SK-N-SH treated with all-trans-retinoic acid at 6 μM for 48 hours (cell line): ENCODE measurements at regions not wholly inside any gene's neighbourhood (a gene's known extent, or its start where the extent isn't known, plus 50 kb on each side); places are given as distances from the start of the nearest gene placed in this dataset.
A peak's percentile ranks its signal among the peaks of the same experiment; 100 is the strongest.

Experiments
- ATAC-seq: fragments of 200-7000 bp; cut with Tn5 transposase; 3 replicates; pipeline ENCODE4 v1.9.1; 2020; ENCODE audit warnings: mild to moderate bottlenecking, moderate library complexity
- ARNTL ChIP-seq: fragments of 450-650 bp; formaldehyde crosslinking; IDR thresholded peaks from 2 replicates; pipeline ENCODE4 v1.5.0; 2020; ENCODE audit warnings: low read depth, mild to moderate bottlenecking, moderate library complexity, borderline replicate concordance
- BACH2 ChIP-seq: fragments of 250-450 bp; sonication (Bioruptor Pico); IDR thresholded peaks from 2 replicates; pipeline ENCODE4 v1.9.0; 2021; ENCODE audit warnings: mild to moderate bottlenecking, borderline replicate concordance
- CSDC2 ChIP-seq: fragments of 250-450 bp; sonication (Bioruptor Pico); IDR thresholded peaks from 2 replicates; pipeline ENCODE4 v1.5.0; 2020; ENCODE audit warnings: mild to moderate bottlenecking, moderate library complexity
- ESRRG ChIP-seq: fragments of 250-450 bp; sonication (Bioruptor Pico); IDR thresholded peaks from 2 replicates; pipeline ENCODE4 v1.6.1; 2021; ENCODE audit warnings: mild to moderate bottlenecking
- ISL1 ChIP-seq: fragments of 250-450 bp; sonication (Bioruptor Pico); IDR thresholded peaks from 2 replicates; pipeline ENCODE4 v2.1.2; 2022; ENCODE audit warnings: mild to moderate bottlenecking, moderate library complexity
- POU6F1 ChIP-seq: fragments of 250-450 bp; sonication (Bioruptor Pico); IDR thresholded peaks from 2 replicates; pipeline ENCODE4 v1.8.0; 2021; ENCODE audit warnings: low read depth, mild to moderate bottlenecking, moderate library complexity, borderline replicate concordance
- PPARA ChIP-seq: fragments of 250-450 bp; sonication (Bioruptor Pico); IDR thresholded peaks from 2 replicates; pipeline ENCODE4 v1.5.0; 2020; ENCODE audit warnings: mild to moderate bottlenecking, borderline replicate concordance
- RARB ChIP-seq: fragments of 250-450 bp; sonication (Bioruptor Pico); IDR thresholded peaks from 2 replicates; pipeline ENCODE4 v1.8.0; 2021; ENCODE audit warnings: mild to moderate bottlenecking, moderate library complexity
- SNAI2 ChIP-seq: fragments of 250-450 bp; sonication (Bioruptor Pico); IDR thresholded peaks from 2 replicates; pipeline ENCODE4 v1.5.0; 2020; ENCODE audit warnings: mild to moderate bottlenecking, moderate library complexity
- TCF4 ChIP-seq: fragments of 250-450 bp; sonication (Bioruptor Pico); IDR thresholded peaks from 2 replicates; pipeline ENCODE4 v1.8.0; 2021; ENCODE audit warnings: mild to moderate bottlenecking, moderate library complexity, borderline replicate concordance
- TOX ChIP-seq: fragments of 250-450 bp; sonication (Bioruptor Pico); IDR thresholded peaks from 2 replicates; pipeline ENCODE4 v1.8.0; 2021; ENCODE audit warnings: mild to moderate bottlenecking, moderate library complexity, borderline replicate concordance
- ZC3H10 ChIP-seq: fragments of 250-450 bp; sonication (Bioruptor Pico); IDR thresholded peaks from 2 replicates; pipeline ENCODE4 v1.5.1; 2021; ENCODE audit warnings: mild to moderate bottlenecking, moderate library complexity
- ZFP3 ChIP-seq: fragments of 250-450 bp; sonication (Bioruptor Pico); IDR thresholded peaks from 2 replicates; pipeline ENCODE4 v1.5.0; 2020; ENCODE audit warnings: mild to moderate bottlenecking, moderate library complexity
- ZFP30 ChIP-seq: fragments of 450-650 bp; formaldehyde crosslinking; IDR thresholded peaks from 2 replicates; pipeline ENCODE4 v1.5.0; 2022; ENCODE audit warnings: mild to moderate bottlenecking, moderate library complexity
- ZNF565 ChIP-seq: fragments of 450-650 bp; formaldehyde crosslinking; conservative IDR thresholded peaks from 2 replicates; pipeline ENCODE4 v1.5.0; 2020; ENCODE audit warnings: low read depth, mild to moderate bottlenecking, moderate library complexity
- ZNF70 ChIP-seq: fragments of 450-650 bp; formaldehyde crosslinking; IDR thresholded peaks from 2 replicates; pipeline ENCODE4 v1.5.0; 2020; ENCODE audit warnings: mild to moderate bottlenecking, moderate library complexity
- ZNF8 ChIP-seq: fragments of 450-650 bp; formaldehyde crosslinking; IDR thresholded peaks from 2 replicates; pipeline ENCODE4 v1.5.0; 2020; ENCODE audit warnings: mild to moderate bottlenecking, moderate library complexity
- TF ChIP-seq, protein P1 (sequence below): fragments of 250-450 bp; sonication (Bioruptor Pico); IDR thresholded peaks from 2 replicates; pipeline ENCODE4 v1.5.0; 2020; ENCODE audit warnings: mild to moderate bottlenecking, moderate library complexity
- TF ChIP-seq, protein P2 (sequence below): fragments of 250-450 bp; sonication (Bioruptor Pico); IDR thresholded peaks from 2 replicates; pipeline ENCODE4 v1.5.1; 2021; ENCODE audit warnings: mild to moderate bottlenecking, moderate library complexity
- TF ChIP-seq, protein P3 (sequence below): fragments of 250-450 bp; sonication (Bioruptor Pico); IDR thresholded peaks from 2 replicates; pipeline ENCODE4 v1.8.0; 2020; ENCODE audit warnings: mild to moderate bottlenecking, moderate library complexity, borderline replicate concordance

DNA sequence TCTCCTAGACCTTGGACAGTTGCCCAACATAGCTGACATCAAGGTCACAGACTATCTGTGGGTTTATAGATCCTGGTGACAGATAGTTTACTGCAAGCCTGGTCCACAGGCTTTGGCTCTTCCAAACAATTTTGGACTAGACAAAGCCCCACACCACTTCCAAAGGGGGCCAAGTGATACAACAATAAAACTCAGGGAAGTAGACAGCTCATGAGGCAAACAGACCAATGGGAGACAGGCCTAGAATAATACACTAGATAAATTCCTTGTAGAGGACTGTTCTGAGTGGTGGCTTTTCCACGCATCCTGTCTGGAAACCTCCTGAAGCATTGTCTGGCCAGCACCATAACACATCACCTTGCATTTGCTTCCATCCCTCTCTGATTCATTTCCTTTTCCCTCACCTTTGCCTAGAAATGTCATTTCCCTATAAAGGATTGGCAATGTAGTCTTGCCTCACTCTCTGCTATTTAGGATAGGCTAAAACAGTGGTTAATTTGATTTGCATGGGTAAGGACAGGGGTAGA lies 284.2 kb downstream of the POU4F1 start:
- ATAC-seq: no peak
- TF ChIP-seq ARNTL (CRISPR knock-in tag) (no peak), TCF4 (CRISPR knock-in tag) (no peak), ESRRG (CRISPR knock-in tag) (no peak), ZFP3 (CRISPR knock-in tag) (no peak)
- TF ChIP-seq, protein P1, sequence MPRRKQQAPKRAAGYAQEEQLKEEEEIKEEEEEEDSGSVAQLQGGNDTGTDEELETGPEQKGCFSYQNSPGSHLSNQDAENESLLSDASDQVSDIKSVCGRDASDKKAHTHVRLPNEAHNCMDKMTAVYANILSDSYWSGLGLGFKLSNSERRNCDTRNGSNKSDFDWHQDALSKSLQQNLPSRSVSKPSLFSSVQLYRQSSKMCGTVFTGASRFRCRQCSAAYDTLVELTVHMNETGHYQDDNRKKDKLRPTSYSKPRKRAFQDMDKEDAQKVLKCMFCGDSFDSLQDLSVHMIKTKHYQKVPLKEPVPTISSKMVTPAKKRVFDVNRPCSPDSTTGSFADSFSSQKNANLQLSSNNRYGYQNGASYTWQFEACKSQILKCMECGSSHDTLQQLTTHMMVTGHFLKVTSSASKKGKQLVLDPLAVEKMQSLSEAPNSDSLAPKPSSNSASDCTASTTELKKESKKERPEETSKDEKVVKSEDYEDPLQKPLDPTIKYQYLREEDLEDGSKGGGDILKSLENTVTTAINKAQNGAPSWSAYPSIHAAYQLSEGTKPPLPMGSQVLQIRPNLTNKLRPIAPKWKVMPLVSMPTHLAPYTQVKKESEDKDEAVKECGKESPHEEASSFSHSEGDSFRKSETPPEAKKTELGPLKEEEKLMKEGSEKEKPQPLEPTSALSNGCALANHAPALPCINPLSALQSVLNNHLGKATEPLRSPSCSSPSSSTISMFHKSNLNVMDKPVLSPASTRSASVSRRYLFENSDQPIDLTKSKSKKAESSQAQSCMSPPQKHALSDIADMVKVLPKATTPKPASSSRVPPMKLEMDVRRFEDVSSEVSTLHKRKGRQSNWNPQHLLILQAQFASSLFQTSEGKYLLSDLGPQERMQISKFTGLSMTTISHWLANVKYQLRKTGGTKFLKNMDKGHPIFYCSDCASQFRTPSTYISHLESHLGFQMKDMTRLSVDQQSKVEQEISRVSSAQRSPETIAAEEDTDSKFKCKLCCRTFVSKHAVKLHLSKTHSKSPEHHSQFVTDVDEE: no peak

DNA sequence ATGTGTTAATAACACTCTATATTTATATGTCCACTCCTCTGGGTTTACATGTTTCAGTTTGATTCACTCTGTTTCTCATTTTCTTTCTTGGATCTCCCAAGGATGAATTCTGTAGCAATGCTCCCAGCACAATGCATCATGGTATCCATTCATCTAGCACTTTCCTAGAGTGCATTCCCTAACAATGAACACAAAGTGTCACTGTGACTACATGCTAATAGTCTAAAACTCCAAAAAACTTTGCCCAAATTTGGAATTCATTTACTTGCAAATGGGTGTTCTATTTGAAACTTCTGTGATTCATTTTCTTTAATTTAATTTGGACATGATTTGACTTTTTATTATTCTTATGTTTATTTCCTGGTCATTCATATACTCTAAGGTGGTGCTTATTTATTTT lies 286.3 kb downstream of the POU4F1 start:
- TF ChIP-seq TOX (CRISPR knock-in tag) (no peak), ZNF70 (no peak), SNAI2 (CRISPR knock-in tag) (no peak), ZNF565 (no peak), CSDC2 (no peak), TCF4 (CRISPR knock-in tag) (no peak), BACH2 (CRISPR knock-in tag) (no peak), ZNF8 (CRISPR knock-in tag) (no peak), ARNTL (CRISPR knock-in tag) (no peak), ISL1 (CRISPR knock-in tag) (no peak)
- TF ChIP-seq, protein P2, sequence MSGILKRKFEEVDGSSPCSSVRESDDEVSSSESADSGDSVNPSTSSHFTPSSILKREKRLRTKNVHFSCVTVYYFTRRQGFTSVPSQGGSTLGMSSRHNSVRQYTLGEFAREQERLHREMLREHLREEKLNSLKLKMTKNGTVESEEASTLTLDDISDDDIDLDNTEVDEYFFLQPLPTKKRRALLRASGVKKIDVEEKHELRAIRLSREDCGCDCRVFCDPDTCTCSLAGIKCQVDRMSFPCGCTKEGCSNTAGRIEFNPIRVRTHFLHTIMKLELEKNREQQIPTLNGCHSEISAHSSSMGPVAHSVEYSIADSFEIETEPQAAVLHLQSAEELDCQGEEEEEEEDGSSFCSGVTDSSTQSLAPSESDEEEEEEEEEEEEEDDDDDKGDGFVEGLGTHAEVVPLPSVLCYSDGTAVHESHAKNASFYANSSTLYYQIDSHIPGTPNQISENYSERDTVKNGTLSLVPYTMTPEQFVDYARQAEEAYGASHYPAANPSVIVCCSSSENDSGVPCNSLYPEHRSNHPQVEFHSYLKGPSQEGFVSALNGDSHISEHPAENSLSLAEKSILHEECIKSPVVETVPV (CRISPR knock-in tag): no peak
- ATAC-seq: peak; percentile 82

- TF ChIP-seq ISL1 (CRISPR knock-in tag) (no peak), ESRRG (CRISPR knock-in tag) (no peak), ZC3H10 (CRISPR knock-in tag) (no peak), ZNF70 (no peak), ZNF8 (CRISPR knock-in tag) (no peak), TOX (CRISPR knock-in tag) (no peak), BACH2 (CRISPR knock-in tag) (no peak), PPARA (no peak)
- TF ChIP-seq, protein P3, sequence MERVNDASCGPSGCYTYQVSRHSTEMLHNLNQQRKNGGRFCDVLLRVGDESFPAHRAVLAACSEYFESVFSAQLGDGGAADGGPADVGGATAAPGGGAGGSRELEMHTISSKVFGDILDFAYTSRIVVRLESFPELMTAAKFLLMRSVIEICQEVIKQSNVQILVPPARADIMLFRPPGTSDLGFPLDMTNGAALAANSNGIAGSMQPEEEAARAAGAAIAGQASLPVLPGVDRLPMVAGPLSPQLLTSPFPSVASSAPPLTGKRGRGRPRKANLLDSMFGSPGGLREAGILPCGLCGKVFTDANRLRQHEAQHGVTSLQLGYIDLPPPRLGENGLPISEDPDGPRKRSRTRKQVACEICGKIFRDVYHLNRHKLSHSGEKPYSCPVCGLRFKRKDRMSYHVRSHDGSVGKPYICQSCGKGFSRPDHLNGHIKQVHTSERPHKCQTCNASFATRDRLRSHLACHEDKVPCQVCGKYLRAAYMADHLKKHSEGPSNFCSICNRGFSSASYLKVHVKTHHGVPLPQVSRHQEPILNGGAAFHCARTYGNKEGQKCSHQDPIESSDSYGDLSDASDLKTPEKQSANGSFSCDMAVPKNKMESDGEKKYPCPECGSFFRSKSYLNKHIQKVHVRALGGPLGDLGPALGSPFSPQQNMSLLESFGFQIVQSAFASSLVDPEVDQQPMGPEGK (CRISPR knock-in tag): no peak
- TF ChIP-seq, all 23 proteins: peak for 0
- no peak for ATAC-seq
These were observed 293.7 kb downstream of the POU4F1 start for GRCh38 chr13:78309497-78310180.

DNA sequence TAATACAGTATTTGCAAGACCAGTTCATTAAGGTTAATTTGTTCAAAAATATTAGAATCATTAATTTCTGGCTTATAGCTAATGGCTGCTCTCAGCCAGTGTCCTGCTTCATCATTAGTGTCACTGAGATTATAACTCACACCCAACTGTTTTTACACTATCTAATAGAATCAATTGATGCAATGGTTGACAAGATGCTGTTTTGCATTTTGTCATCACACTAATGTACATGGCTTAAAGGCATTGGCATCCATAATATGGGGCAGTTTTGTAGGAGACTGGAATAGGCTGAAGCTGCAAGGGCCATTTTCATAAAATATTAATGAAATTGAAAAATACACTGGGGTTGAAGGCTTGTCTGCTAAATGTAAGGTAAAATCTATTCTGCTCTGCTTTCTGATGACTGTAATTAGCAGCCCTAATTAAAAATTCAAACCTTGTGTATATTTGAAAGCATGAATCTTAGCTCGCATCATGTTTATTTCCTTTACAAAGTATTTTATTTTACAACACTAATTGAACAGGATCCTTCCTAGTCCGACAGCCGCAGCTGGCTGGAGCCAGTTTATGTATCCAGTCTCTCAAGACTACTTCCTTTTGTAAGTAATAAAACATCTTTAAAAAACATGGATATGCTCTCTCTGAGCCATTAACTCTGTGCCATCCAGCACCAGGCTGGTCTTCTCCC lies 296.7 kb downstream of the POU4F1 start:
- ATAC-seq: no peak
- TF ChIP-seq ZNF70 (no peak), ISL1 (CRISPR knock-in tag) (no peak), POU6F1 (no peak), ZFP30 (CRISPR knock-in tag) (no peak), RARB (CRISPR knock-in tag) (no peak), ZC3H10 (CRISPR knock-in tag) (no peak), ARNTL (CRISPR knock-in tag) (no peak)
